AG08395 (cell line): ENCODE measurements at regions not wholly inside any gene's neighbourhood (a gene's known extent, or its start where the extent isn't known, plus 50 kb on each side); places are given as distances from the start of the nearest gene placed in this dataset.

Experiments used
- DNase-seq: peaks from one replicate; pipeline ENCODE4 v3.0.0; 2012; ENCODE audit warnings: mixed read lengths, low spot score

- no peak for DNase-seq
Measured at GRCh38 chr2:134203175-134203574, 50.7 kb upstream of the MGAT5 start.
